DOHH2 (cell line): ENCODE measurements at regions not wholly inside any gene's neighbourhood (a gene's known extent, or its start where the extent isn't known, plus 50 kb on each side); places are given as distances from the start of the nearest gene placed in this dataset.
"Not testable (repeated sequence)": the region's sequence is repeated elsewhere in the genome, so short reads cannot be mapped to it uniquely, and the experiment has no call there.

ENCODE experiments used
- H3F3A ChIP-seq: fragments of 200-600 bp; sonication (generic), shearing (Covaris generic); 2 replicates; pipeline ENCODE4 v1.6.0; 2016; ENCODE audit warnings: antibody characterized with exemption, mild to moderate bottlenecking; ENCODE audit not compliant: control insufficient read depth, insufficient read depth
- H3K27ac ChIP-seq: fragments of 200-600 bp; sonication (generic); 2 replicates; pipeline ENCODE4 v1.5.1; 2014; ENCODE audit warnings: low read depth, mild to moderate bottlenecking, low read length, moderate library complexity
- H3K27me3 ChIP-seq: fragments of 200-600 bp; sonication (generic); 2 replicates; pipeline ENCODE4 v1.6.1; 2014; ENCODE audit warnings: mild to moderate bottlenecking, low read length, mixed read lengths; ENCODE audit not compliant: control insufficient read depth
- H3K36me3 ChIP-seq: fragments of 200-600 bp; sonication (generic); 2 replicates; pipeline ENCODE4 v1.6.1; 2014; ENCODE audit warnings: mild to moderate bottlenecking, low read length, moderate library complexity, mixed read lengths; ENCODE audit not compliant: control insufficient read depth
- H3K4me1 ChIP-seq: fragments of 200-600 bp; sonication (generic); 2 replicates; pipeline ENCODE4 v1.6.1; 2014; ENCODE audit warnings: mild to moderate bottlenecking, low read length, mixed read lengths; ENCODE audit not compliant: control insufficient read depth
- H3K4me2 ChIP-seq: fragments of 200-600 bp; sonication (generic); 2 replicates; pipeline ENCODE4 v1.6.0; 2014; ENCODE audit warnings: mild to moderate bottlenecking, low read length, moderate library complexity
- H3K4me3 ChIP-seq: fragments of 200-600 bp; sonication (generic); 2 replicates; pipeline ENCODE4 v1.5.1; 2014; ENCODE audit warnings: mild to moderate bottlenecking, low read length, mixed read lengths
- H3K79me2 ChIP-seq: fragments of 200-600 bp; sonication (generic); 2 replicates; pipeline ENCODE4 v1.6.1; 2014; ENCODE audit warnings: mild to moderate bottlenecking, low read length, mixed read lengths; ENCODE audit not compliant: control insufficient read depth
- H3K9me2 ChIP-seq: fragments of 200-600 bp; sonication (generic); replicated peaks from 2 replicates; pipeline ENCODE4 v1.6.1; 2014; ENCODE audit warnings: mild to moderate bottlenecking, low read length, mixed read lengths; ENCODE audit not compliant: control insufficient read depth
- H3K9me3 ChIP-seq: fragments of 200-600 bp; sonication (generic); 2 replicates; pipeline ENCODE4 v1.6.1; 2014; ENCODE audit warnings: antibody characterized with exemption, low read length, mixed read lengths; ENCODE audit not compliant: control insufficient read depth, insufficient read depth
- H4K20me1 ChIP-seq: fragments of 200-600 bp; sonication (generic); 2 replicates; pipeline ENCODE4 v1.6.0; 2014; ENCODE audit warnings: low read depth, mild to moderate bottlenecking, antibody characterized with exemption, low read length, moderate library complexity; ENCODE audit not compliant: control insufficient read depth, insufficient read depth
- CTCF ChIP-seq: fragments of 200-600 bp; sonication (generic); IDR thresholded peaks from one replicate; pipeline ENCODE4 v1.5.1; 2014; ENCODE audit warnings: antibody characterized with exemption, mild to moderate bottlenecking, low read depth, low read length; ENCODE audit not compliant: poor library complexity, severe bottlenecking
- EZH2phosphoT487 ChIP-seq: fragments of 200-600 bp; sonication (generic); IDR thresholded peaks from 2 replicates; pipeline ENCODE4 v1.6.1; 2017; ENCODE audit warnings: borderline replicate concordance, mild to moderate bottlenecking, antibody characterized with exemption, low read length, moderate library complexity, mixed read lengths

GRCh38 chrX:53831662-53832635 lies 145.4 kb upstream of the HUWE1 start:
- Histone ChIP-seq H3K9me2 (no peaks in the 10 kb centered on the region), H3K4me3 (no peak overlapping the region), H3K4me2 (no peak overlapping the region), H3K9me3 (no peaks in the 10 kb centered on the region), H3K27me3 (no peaks in the 10 kb centered on the region), H3K4me1 (no peaks in the 10 kb centered on the region), H3K79me2 (no peaks in the 10 kb centered on the region), H3F3A (no peaks in the 10 kb centered on the region), H3K27ac (no peak overlapping the region), H4K20me1 (no peaks in the 10 kb centered on the region), H3K36me3 (no peaks in the 10 kb centered on the region)
- TF ChIP-seq CTCF (peak; percentile 49), EZH2phosphoT487 (no peak)

GRCh38 chrX:53824686-53825085 lies 138.2 kb upstream of the HUWE1 start:
- H3K9me2 ChIP-seq: no peaks in the 10 kb centered on the region
- H3K27me3 ChIP-seq: no peaks in the 10 kb centered on the region
- no peaks in the 10 kb centered on the region for H4K20me1 ChIP-seq
- H3K36me3 ChIP-seq: no peaks in the 10 kb centered on the region
- no peaks in the 10 kb centered on the region for H3K9me3 ChIP-seq
- H3K27ac ChIP-seq: no peak overlapping the region
- H3K4me2 ChIP-seq: no peak overlapping the region
- H3K79me2 ChIP-seq: no peaks in the 10 kb centered on the region
- H3K4me3 ChIP-seq: no peak overlapping the region
- TF ChIP-seq CTCF (no peak), EZH2phosphoT487 (no peak)
- no peaks in the 10 kb centered on the region for H3K4me1 ChIP-seq
- no peaks in the 10 kb centered on the region for H3F3A ChIP-seq

GRCh38 chrX:53818115-53818514 lies 131.6 kb upstream of the HUWE1 start:
- not testable (repeated sequence) for H3K79me2 ChIP-seq, H3K36me3 ChIP-seq, H3K27ac ChIP-seq, H3K4me3 ChIP-seq, H3K27me3 ChIP-seq, H3K9me2 ChIP-seq, H3K4me1 ChIP-seq, H3K4me2 ChIP-seq, H3F3A ChIP-seq, H3K9me3 ChIP-seq, H4K20me1 ChIP-seq

GRCh38 chrX:53817548-53817947 lies 131.0 kb upstream of the HUWE1 start:
- H3F3A ChIP-seq: no peaks in the 10 kb centered on the region
- H3K9me2 ChIP-seq: no peaks in the 10 kb centered on the region
- H3K4me3 ChIP-seq: no peak overlapping the region
- H3K36me3 ChIP-seq: no peaks in the 10 kb centered on the region
- H3K9me3 ChIP-seq: no peaks in the 10 kb centered on the region
- no peak overlapping the region for H3K4me2 ChIP-seq
- H3K79me2 ChIP-seq: no peaks in the 10 kb centered on the region
- no peaks in the 10 kb centered on the region for H4K20me1 ChIP-seq
- H3K27ac ChIP-seq: no peak overlapping the region
- no peaks in the 10 kb centered on the region for H3K4me1 ChIP-seq
- no peaks in the 10 kb centered on the region for H3K27me3 ChIP-seq
- TF ChIP-seq EZH2phosphoT487: no peak
- no peak for TF ChIP-seq CTCF
